ENCODE measurements at regions not wholly inside any gene's neighbourhood (a gene's known extent, or its start where the extent isn't known, plus 50 kb on each side); places are given as distances from the start of the nearest gene placed in this dataset.

GRCh38 chr15:93282808-93283207, 193.8 kb upstream of the RGMA start:
- no peak for DNase-seq (ENCODE audit: low read depth)

- DNase-seq (ENCODE audit: low read depth), result no peak
Measured at GRCh38 chr15:93278783-93279182, 189.8 kb upstream of the RGMA start.

GRCh38 chr15:93278006-93278405, 189.0 kb upstream of the RGMA start:
- DNase-seq (ENCODE audit: low read depth), result no peak

GRCh38 chr15:93274257-93274656, 185.2 kb upstream of the RGMA start:
- no peak for DNase-seq (ENCODE audit: low read depth)

GRCh38 chr15:93271871-93272270, 182.9 kb upstream of the RGMA start:
- no peak for DNase-seq (ENCODE audit: low read depth)

GRCh38 chr15:93270937-93271467, 182.0 kb upstream of the RGMA start:
- DNase-seq (ENCODE audit: low read depth), result no peak

- no peak for DNase-seq (ENCODE audit: low read depth)
Measured at GRCh38 chr15:93268066-93268465, 179.1 kb upstream of the RGMA start.

- DNase-seq (ENCODE audit: low read depth), result no peak
Measured at GRCh38 chr15:93266291-93266690, 177.3 kb upstream of the RGMA start.

- peak; percentile 47 for DNase-seq (ENCODE audit: low read depth)
Measured at GRCh38 chr15:93265111-93265556, 176.1 kb upstream of the RGMA start.

- DNase-seq (ENCODE audit: low read depth), result no peak
Measured at GRCh38 chr15:93261845-93262244, 172.8 kb upstream of the RGMA start.

GRCh38 chr15:93257920-93258319, 168.9 kb upstream of the RGMA start:
- no peak for DNase-seq (ENCODE audit: low read depth)

GRCh38 chr15:93253681-93254080, 164.7 kb upstream of the RGMA start:
- DNase-seq (ENCODE audit: low read depth), result no peak

- DNase-seq (ENCODE audit: low read depth), result no peak
Measured at GRCh38 chr15:93252780-93253179, 163.8 kb upstream of the RGMA start.

GRCh38 chr15:93250950-93251349, 161.9 kb upstream of the RGMA start:
- no peak for DNase-seq (ENCODE audit: low read depth)

GRCh38 chr15:93250209-93250608, 161.2 kb upstream of the RGMA start:
- DNase-seq (ENCODE audit: low read depth), result no peak

- no peak for DNase-seq (ENCODE audit: low read depth)
Measured at GRCh38 chr15:93249623-93250022, 160.6 kb upstream of the RGMA start.

- no peak for DNase-seq (ENCODE audit: low read depth)
Measured at GRCh38 chr15:93247466-93248121, 158.6 kb upstream of the RGMA start.

GRCh38 chr15:93246266-93247242, 157.5 kb upstream of the RGMA start:
- DNase-seq (ENCODE audit: low read depth), result no peak

GRCh38 chr15:93245661-93246042, 156.6 kb upstream of the RGMA start:
- DNase-seq (ENCODE audit: low read depth), result no peak

- DNase-seq (ENCODE audit: low read depth), result no peak
Measured at GRCh38 chr15:93244696-93245660, 156.0 kb upstream of the RGMA start.

GRCh38 chr15:93243573-93243972, 154.6 kb upstream of the RGMA start:
- DNase-seq (ENCODE audit: low read depth), result no peak

Measured in RPMI7951 (cell line).